H1 (cell line): ENCODE measurements at regions not wholly inside any gene's neighbourhood (a gene's known extent, or its start where the extent isn't known, plus 50 kb on each side); places are given as distances from the start of the nearest gene placed in this dataset.

ENCODE experiments used
- CEBPB ChIP-seq: IDR thresholded peaks from 2 replicates; pipeline ENCODE4 v1.6.1; 2012; ENCODE audit warnings: low read depth, low read length
- KDM1A ChIP-seq: fragments of 200-600, 300-600 bp; sonication (generic); IDR thresholded peaks from 2 replicates; pipeline ENCODE4 v1.7.1; 2016; ENCODE audit warnings: mild to moderate bottlenecking, low read length, borderline replicate concordance

GRCh38 chr2:31707992-31708391 is 127.3 kb upstream of the SRD5A2 start (continued):
- TF ChIP-seq CEBPB (no peak), KDM1A (no peak)
